ENCODE measurements at regions not wholly inside any gene's neighbourhood (a gene's known extent, or its start where the extent isn't known, plus 50 kb on each side); places are given as distances from the start of the nearest gene placed in this dataset.

GRCh38 chr2:158009399-158009798, 92.3 kb upstream of the UPP2 start:
- no peak for TF ChIP-seq ARNTL (CRISPR knock-in tag; IDR thresholded peaks at IDR 0.05; ENCODE audit: borderline replicate concordance, low read depth)
- TF ChIP-seq ISL1 (CRISPR knock-in tag; IDR thresholded peaks at IDR 0.05), result peak; percentile 42; the same call in 1 of the 2 replicates
- no peak for ATAC-seq

GRCh38 chr2:158006961-158007719, 94.5 kb upstream of the UPP2 start:
- TF ChIP-seq BACH2 (CRISPR knock-in tag; IDR thresholded peaks at IDR 0.05; ENCODE audit: borderline replicate concordance) (no peak), TOX (CRISPR knock-in tag; IDR thresholded peaks at IDR 0.05; ENCODE audit: borderline replicate concordance) (no peak), ZNF70 (CRISPR knock-in tag; IDR thresholded peaks at IDR 0.05) (no peak), TSHZ2 (CRISPR knock-in tag; IDR thresholded peaks at IDR 0.05) (no peak), TCF4 (CRISPR knock-in tag; IDR thresholded peaks at IDR 0.05; ENCODE audit: borderline replicate concordance) (no peak), PATZ1 (CRISPR knock-in tag; IDR thresholded peaks at IDR 0.05; ENCODE audit: borderline replicate concordance) (no peak), GLIS3 (CRISPR knock-in tag; IDR thresholded peaks at IDR 0.05) (no peak), CREB5 (CRISPR knock-in tag; IDR thresholded peaks at IDR 0.05; ENCODE audit: low read depth) (no peak), CSRNP3 (CRISPR knock-in tag; IDR thresholded peaks at IDR 0.05) (no peak), ZFP3 (CRISPR knock-in tag; IDR thresholded peaks at IDR 0.05) (no peak), RARB (CRISPR knock-in tag; IDR thresholded peaks at IDR 0.05) (no peak), ARNTL (CRISPR knock-in tag; IDR thresholded peaks at IDR 0.05; ENCODE audit: borderline replicate concordance, low read depth) (no peak), OSR1 (CRISPR knock-in tag; IDR thresholded peaks at IDR 0.05) (no peak), POU6F1 (CRISPR knock-in tag; IDR thresholded peaks at IDR 0.05; ENCODE audit: borderline replicate concordance, low read depth) (no peak)
- ATAC-seq, result peak; percentile 22; the same call in 2 of the 3 replicates

GRCh38 chr2:158004126-158004764, 97.4 kb upstream of the UPP2 start:
- TF ChIP-seq ISL1 (CRISPR knock-in tag; IDR thresholded peaks at IDR 0.05) (peak; percentile 24; the same call in 1 of the 2 replicates), CSDC2 (CRISPR knock-in tag; IDR thresholded peaks at IDR 0.05) (no peak)
- peak; percentile 59; the same call in 2 of the 3 replicates for ATAC-seq

GRCh38 chr2:158002079-158002478, 99.6 kb upstream of the UPP2 start:
- ATAC-seq, result no peak
- TF ChIP-seq ISL1 (CRISPR knock-in tag; IDR thresholded peaks at IDR 0.05), result no peak
- no peak for TF ChIP-seq CREB5 (CRISPR knock-in tag; IDR thresholded peaks at IDR 0.05; ENCODE audit: low read depth)
- no peak for TF ChIP-seq SNAI2 (CRISPR knock-in tag; IDR thresholded peaks at IDR 0.05)
- no peak for TF ChIP-seq TCF4 (CRISPR knock-in tag; IDR thresholded peaks at IDR 0.05; ENCODE audit: borderline replicate concordance)
- TF ChIP-seq ZFP3 (CRISPR knock-in tag; IDR thresholded peaks at IDR 0.05), result no peak
- no peak for TF ChIP-seq ZNF8 (CRISPR knock-in tag; IDR thresholded peaks at IDR 0.05)
- no peak for TF ChIP-seq POU6F1 (CRISPR knock-in tag; IDR thresholded peaks at IDR 0.05; ENCODE audit: borderline replicate concordance, low read depth)
- no peak for TF ChIP-seq TOX (CRISPR knock-in tag; IDR thresholded peaks at IDR 0.05; ENCODE audit: borderline replicate concordance)
- no peak for TF ChIP-seq ZNF70 (CRISPR knock-in tag; IDR thresholded peaks at IDR 0.05)
- TF ChIP-seq CSRNP3 (CRISPR knock-in tag; IDR thresholded peaks at IDR 0.05), result no peak
